ENCODE measurements at regions not wholly inside any gene's neighbourhood (a gene's known extent, or its start where the extent isn't known, plus 50 kb on each side); places are given as distances from the start of the nearest gene placed in this dataset.

- Histone ChIP-seq H3K36me3 (ENCODE audit: low read depth) (no peaks in the 10 kb centered on the region), H3K9me3 (ENCODE audit: insufficient read depth, low read depth) (no peaks in the 10 kb centered on the region), H2AFZ (no peak overlapping the region), H4K20me1 (ENCODE audit: insufficient read depth) (no peaks in the 10 kb centered on the region), H3K4me1 (replicated peaks; ENCODE audit: insufficient read depth) (no peaks in the 10 kb centered on the region), H3K4me3 (no peak overlapping the region), H3K27me3 (ENCODE audit: insufficient read depth, low read depth) (no peaks in the 10 kb centered on the region), H3K79me2 (ENCODE audit: low read depth) (no peaks in the 10 kb centered on the region), H3F3A (ENCODE audit: insufficient read depth, low read depth) (no peaks in the 10 kb centered on the region), H3K27ac (no peak overlapping the region), H3K9me2 (ENCODE audit: insufficient read depth) (no peaks in the 10 kb centered on the region), H3K4me2 (no peak overlapping the region)
- ChIA-PET CTCF (no interaction called here), POLR2A (ENCODE audit: unreplicated experiment) (no interaction called here)
- TF ChIP-seq CTCF (conservative IDR thresholded peaks at IDR 0.05) (no peak), EZH2 (IDR thresholded peaks at IDR 0.05; ENCODE audit: low read depth) (no peak)
- intact Hi-C loops (cut with micrococcal nuclease; ENCODE audit: unreplicated experiment) = no loop called here
- no peak for DNase-seq
- no TSS peak for BruUV-seq (replicated peaks)
Measured at GRCh38 chr9:90722071-90722470, 79.4 kb upstream of the DIRAS2 start.

GRCh38 chr9:90720621-90721265, 78.1 kb upstream of the DIRAS2 start:
- intact Hi-C loops (cut with micrococcal nuclease; ENCODE audit: unreplicated experiment) = no loop called here

GRCh38 chr9:90706230-90706629, 63.6 kb upstream of the DIRAS2 start:
- no TSS peak for BruUV-seq (replicated peaks)
- TF ChIP-seq EZH2 (IDR thresholded peaks at IDR 0.05; ENCODE audit: low read depth) = no peak
- no peak for TF ChIP-seq CTCF (conservative IDR thresholded peaks at IDR 0.05)
- intact Hi-C loops (cut with micrococcal nuclease; ENCODE audit: unreplicated experiment) = no loop called here
- ChIA-PET POLR2A (ENCODE audit: unreplicated experiment) (no interaction called here), CTCF (no interaction called here)
- DNase-seq = no peak
- no peaks in the 10 kb centered on the region for H3K36me3 ChIP-seq (ENCODE audit: low read depth)
- no peaks in the 10 kb centered on the region for H4K20me1 ChIP-seq (ENCODE audit: insufficient read depth)
- no peaks in the 10 kb centered on the region for H3F3A ChIP-seq (ENCODE audit: insufficient read depth, low read depth)
- no peak overlapping the region for H3K4me3 ChIP-seq
- H3K4me2 ChIP-seq = no peak overlapping the region
- H3K9me2 ChIP-seq (ENCODE audit: insufficient read depth) = 0 out of 2 replicates have a peak, but pooled peaks cover 4% of the 10 kb centered on the region
- no peak overlapping the region for H3K27ac ChIP-seq
- H3K9me3 ChIP-seq (ENCODE audit: insufficient read depth, low read depth) = no peaks in the 10 kb centered on the region
- H3K4me1 ChIP-seq (replicated peaks; ENCODE audit: insufficient read depth) = no peaks in the 10 kb centered on the region
- no peaks in the 10 kb centered on the region for H3K79me2 ChIP-seq (ENCODE audit: low read depth)
- H2AFZ ChIP-seq = no peak overlapping the region
- H3K27me3 ChIP-seq (ENCODE audit: insufficient read depth, low read depth) = no peaks in the 10 kb centered on the region

More at GRCh38 chr9:90720621-90721265, 78.1 kb upstream of the DIRAS2 start:
- H4K20me1 ChIP-seq (ENCODE audit: insufficient read depth) = no peaks in the 10 kb centered on the region
- no peak overlapping the region for H2AFZ ChIP-seq
- no peak overlapping the region for H3K4me3 ChIP-seq
- H3K79me2 ChIP-seq (ENCODE audit: low read depth) = no peaks in the 10 kb centered on the region
- no peak overlapping the region for H3K27ac ChIP-seq
- H3K4me1 ChIP-seq (replicated peaks; ENCODE audit: insufficient read depth) = no peaks in the 10 kb centered on the region
- no peaks in the 10 kb centered on the region for H3K27me3 ChIP-seq (ENCODE audit: insufficient read depth, low read depth)
- no TSS peak for BruUV-seq (replicated peaks)
- no peaks in the 10 kb centered on the region for H3K36me3 ChIP-seq (ENCODE audit: low read depth)
- no peak overlapping the region for H3K4me2 ChIP-seq
- ChIA-PET POLR2A (ENCODE audit: unreplicated experiment) (no interaction called here), CTCF (interaction anchor here (0.7 kb wide), 1 partner anchor 241 kb away, joined by 20 read pairs; no protein-coding TSS in a partner anchor)
- TF ChIP-seq EZH2 (IDR thresholded peaks at IDR 0.05; ENCODE audit: low read depth) (no peak), CTCF (conservative IDR thresholded peaks at IDR 0.05) (no peak)
- H3K9me3 ChIP-seq (ENCODE audit: insufficient read depth, low read depth) = no peaks in the 10 kb centered on the region
- DNase-seq = no peak
- no peaks in the 10 kb centered on the region for H3K9me2 ChIP-seq (ENCODE audit: insufficient read depth)
- H3F3A ChIP-seq (ENCODE audit: insufficient read depth, low read depth) = no peaks in the 10 kb centered on the region
